RWPE2 (cell line): ENCODE measurements at regions not wholly inside any gene's neighbourhood (a gene's known extent, or its start where the extent isn't known, plus 50 kb on each side); places are given as distances from the start of the nearest gene placed in this dataset.
"Not testable (repeated sequence)": the region's sequence is repeated elsewhere in the genome, so short reads cannot be mapped to it uniquely, and the experiment has no call there.

ENCODE experiments used
- ATAC-seq: fragments of 200-7000 bp; cut with Tn5 transposase; 3 replicates; pipeline ENCODE4 v1.9.1; 2021; ENCODE audit warnings: low read depth
- DNase-seq: peaks from one replicate; pipeline ENCODE4 v3.0.0-alpha.2; 2020; ENCODE audit warnings: low spot score
- H3K27ac ChIP-seq: fragments of 450-650 bp; 2 replicates; pipeline ENCODE4 v1.5.1; 2017; ENCODE audit warnings: mild to moderate bottlenecking; ENCODE audit not compliant: poor library complexity, severe bottlenecking
- H3K27me3 ChIP-seq: fragments of 250-450 bp; sonication (Bioruptor Pico); 2 replicates; pipeline ENCODE4 v1.5.1; 2021; ENCODE audit warnings: mild to moderate bottlenecking, moderate library complexity; ENCODE audit not compliant: insufficient read depth, poor library complexity, severe bottlenecking
- H3K36me3 ChIP-seq: fragments of 250-450 bp; sonication (Bioruptor Pico); 2 replicates; pipeline ENCODE4 v1.5.1; 2020; ENCODE audit warnings: low read depth, mild to moderate bottlenecking, moderate library complexity
- H3K4me1 ChIP-seq: fragments of 250-450 bp; sonication (Bioruptor Pico); 2 replicates; pipeline ENCODE4 v1.5.1; 2021; ENCODE audit warnings: mild to moderate bottlenecking, moderate library complexity; ENCODE audit not compliant: insufficient read depth, poor library complexity, severe bottlenecking
- H3K4me3 ChIP-seq: fragments of 250-450 bp; sonication (Bioruptor Pico); 2 replicates; pipeline ENCODE4 v1.5.1; 2021; ENCODE audit warnings: mild to moderate bottlenecking, moderate library complexity; ENCODE audit not compliant: severe bottlenecking
- H3K9me3 ChIP-seq: fragments of 250-450 bp; sonication (Bioruptor Pico); 2 replicates; pipeline ENCODE4 v1.5.1; 2021; ENCODE audit warnings: mild to moderate bottlenecking, moderate library complexity; ENCODE audit not compliant: severe bottlenecking
- CTCF ChIP-seq: fragments of 450-650 bp; IDR thresholded peaks from one replicate; pipeline ENCODE4 v1.5.1; 2017; ENCODE audit warnings: mild to moderate bottlenecking, moderate library complexity; ENCODE audit not compliant: poor library complexity, severe bottlenecking

GRCh38 chr16:88128556-88128955 lies 177.3 kb downstream of the BANP start:
- no peak for TF ChIP-seq CTCF
- no peak for DNase-seq
- no peak for ATAC-seq

DNA sequence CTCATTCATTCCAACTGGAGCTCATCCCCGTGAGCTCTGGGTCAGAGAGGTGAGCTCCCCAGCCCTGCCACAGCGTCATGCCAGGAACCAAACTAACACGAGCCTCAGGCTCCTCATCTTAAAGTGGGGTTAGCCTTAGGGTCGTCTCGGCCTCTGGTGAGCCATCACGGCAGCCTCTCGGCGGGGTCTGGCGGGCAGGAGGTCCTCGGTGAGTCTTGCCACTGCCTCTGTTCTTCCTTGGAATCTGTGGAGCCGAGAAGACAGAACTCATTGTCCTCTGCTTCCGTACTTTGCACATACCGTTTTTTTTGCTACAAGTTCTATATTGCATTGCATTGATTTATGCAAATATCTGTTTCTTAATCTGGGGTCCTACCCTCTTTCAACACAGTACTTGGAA lies 177.9 kb downstream of the BANP start:
- not testable (repeated sequence) for H3K27me3 ChIP-seq, DNase-seq, H3K27ac ChIP-seq, ATAC-seq, H3K4me3 ChIP-seq, H3K4me1 ChIP-seq, H3K36me3 ChIP-seq, H3K9me3 ChIP-seq

More at GRCh38 chr16:88128556-88128955, 177.3 kb downstream of the BANP start:
- Histone ChIP-seq H3K27ac (no peak overlapping the region), H3K27me3 (peaks cover 7% of the 10 kb centered on the region), H3K4me3 (no peak overlapping the region), H3K4me1 (no peaks in the 10 kb centered on the region), H3K9me3 (no peaks in the 10 kb centered on the region), H3K36me3 (no peaks in the 10 kb centered on the region)

GRCh38 chr16:88130016-88130415 lies 178.8 kb downstream of the BANP start:
- Histone ChIP-seq H3K36me3 (no peaks in the 10 kb centered on the region), H3K27ac (no peak overlapping the region), H3K4me3 (no peak overlapping the region), H3K9me3 (no peaks in the 10 kb centered on the region), H3K27me3 (peaks cover 7% of the 10 kb centered on the region), H3K4me1 (no peaks in the 10 kb centered on the region)
- no peak for DNase-seq
- ATAC-seq, result no peak
- no peak for TF ChIP-seq CTCF

- ATAC-seq (no peak), DNase-seq (peak; percentile 59)
- Histone ChIP-seq H3K36me3 (no peaks in the 10 kb centered on the region), H3K9me3 (no peaks in the 10 kb centered on the region), H3K4me1 (no peaks in the 10 kb centered on the region), H3K27ac (no peak overlapping the region), H3K27me3 (peaks cover 7% of the 10 kb centered on the region), H3K4me3 (no peak overlapping the region)
- no peak for TF ChIP-seq CTCF
These were observed 179.4 kb downstream of the BANP start for GRCh38 chr16:88130681-88131080.

GRCh38 chr16:88131256-88131655 lies 180.0 kb downstream of the BANP start:
- Histone ChIP-seq H3K27ac (no peak overlapping the region), H3K9me3 (no peaks in the 10 kb centered on the region), H3K36me3 (no peaks in the 10 kb centered on the region), H3K27me3 (peaks cover 7% of the 10 kb centered on the region), H3K4me1 (no peaks in the 10 kb centered on the region), H3K4me3 (no peak overlapping the region)
- ATAC-seq (no peak), DNase-seq (no peak)
- no peak for TF ChIP-seq CTCF
